ENCODE measurements at regions not wholly inside any gene's neighbourhood (a gene's known extent, or its start where the extent isn't known, plus 50 kb on each side); places are given as distances from the start of the nearest gene placed in this dataset.

GRCh38 chr13:86201477-86201876 lies 402.3 kb upstream of the SLITRK6 start:
- TF ChIP-seq, protein P1, sequence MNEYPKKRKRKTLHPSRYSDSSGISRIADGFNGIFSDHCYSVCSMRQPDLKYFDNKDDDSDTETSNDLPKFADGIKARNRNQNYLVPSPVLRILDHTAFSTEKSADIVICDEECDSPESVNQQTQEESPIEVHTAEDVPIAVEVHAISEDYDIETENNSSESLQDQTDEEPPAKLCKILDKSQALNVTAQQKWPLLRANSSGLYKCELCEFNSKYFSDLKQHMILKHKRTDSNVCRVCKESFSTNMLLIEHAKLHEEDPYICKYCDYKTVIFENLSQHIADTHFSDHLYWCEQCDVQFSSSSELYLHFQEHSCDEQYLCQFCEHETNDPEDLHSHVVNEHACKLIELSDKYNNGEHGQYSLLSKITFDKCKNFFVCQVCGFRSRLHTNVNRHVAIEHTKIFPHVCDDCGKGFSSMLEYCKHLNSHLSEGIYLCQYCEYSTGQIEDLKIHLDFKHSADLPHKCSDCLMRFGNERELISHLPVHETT (CRISPR knock-in tag; conservative IDR thresholded peaks at IDR 0.05), result no peak
- TF ChIP-seq SRSF9 (IDR thresholded peaks at IDR 0.05; ENCODE audit: borderline replicate concordance, insufficient read depth, low read depth, low read length, poor library complexity, severe bottlenecking), result no peak

Data from HepG2 (cell line).